ENCODE measurements at regions not wholly inside any gene's neighbourhood (a gene's known extent, or its start where the extent isn't known, plus 50 kb on each side); places are given as distances from the start of the nearest gene placed in this dataset.
"Not testable (repeated sequence)": the region's sequence is repeated elsewhere in the genome, so short reads cannot be mapped to it uniquely, and the experiment has no call there.

GRCh38 chr6:63509652-63510352 lies 62.5 kb upstream of the LOC128125822 start:
- Mint-ChIP-seq H3K4me3 (no peak overlapping the region), H3K4me1 (no peaks in the 10 kb centered on the region), H3K36me3 (no peaks in the 10 kb centered on the region), H3K9me3 (peaks cover 0 to 1% (median 0%) of the 10 kb centered on the region in 6 donors), H3K27ac (no peak overlapping the region), H3K27me3 (ENCODE audit: low read depth in 3 of 3) (peaks cover 2 to 5% (median 3%) of the 10 kb centered on the region in 3 donors)
- no peak for DNase-seq

GRCh38 chr6:63510353-63510686 lies 62.0 kb upstream of the LOC128125822 start:
- H3K4me1 Mint-ChIP-seq = no peaks in the 10 kb centered on the region
- no peak for DNase-seq
- peaks cover 0 to 1% (median 0%) of the 10 kb centered on the region in 6 donors for H3K9me3 Mint-ChIP-seq
- no peak overlapping the region for H3K27ac Mint-ChIP-seq
- peaks cover 2 to 5% (median 5%) of the 10 kb centered on the region in 3 donors for H3K27me3 Mint-ChIP-seq (ENCODE audit: low read depth in 3 of 3)
- no peak overlapping the region for H3K4me3 Mint-ChIP-seq
- H3K36me3 Mint-ChIP-seq = no peaks in the 10 kb centered on the region

- Mint-ChIP-seq H3K4me1 (no peaks in the 10 kb centered on the region), H3K9me3 (peaks cover 0 to 1% (median 0%) of the 10 kb centered on the region in 6 donors), H3K27me3 (ENCODE audit: low read depth in 3 of 3) (peaks cover 2 to 5% (median 5%) of the 10 kb centered on the region in 3 donors), H3K27ac (no peak overlapping the region), H3K36me3 (no peaks in the 10 kb centered on the region), H3K4me3 (no peak overlapping the region)
- no peak for DNase-seq
Measured at GRCh38 chr6:63510849-63511248, 61.4 kb upstream of the LOC128125822 start.

GRCh38 chr6:63514488-63515173 lies 57.6 kb upstream of the LOC128125822 start:
- no peaks in the 10 kb centered on the region for H3K36me3 Mint-ChIP-seq
- H3K27me3 Mint-ChIP-seq (ENCODE audit: low read depth in 3 of 3) = peaks cover 2 to 11% (median 5%) of the 10 kb centered on the region in 3 donors
- no peak overlapping the region for H3K27ac Mint-ChIP-seq
- no peak for DNase-seq
- no peaks in the 10 kb centered on the region for H3K4me1 Mint-ChIP-seq
- H3K4me3 Mint-ChIP-seq = no peak overlapping the region
- peaks cover 0 to 1% (median 0%) of the 10 kb centered on the region in 6 donors for H3K9me3 Mint-ChIP-seq

GRCh38 chr6:63515227-63515626 lies 57.1 kb upstream of the LOC128125822 start:
- not testable (repeated sequence) for H3K9me3 Mint-ChIP-seq, DNase-seq, H3K4me3 Mint-ChIP-seq, H3K36me3 Mint-ChIP-seq, H3K27ac Mint-ChIP-seq, H3K4me1 Mint-ChIP-seq
- peaks cover 2 to 11% (median 5%) of the 10 kb centered on the region in 3 donors for H3K27me3 Mint-ChIP-seq (ENCODE audit: low read depth in 3 of 3)

GRCh38 chr6:63516186-63516944 lies 55.9 kb upstream of the LOC128125822 start:
- H3K27ac Mint-ChIP-seq = no peak overlapping the region
- DNase-seq = no peak
- no peak overlapping the region for H3K4me3 Mint-ChIP-seq
- H3K27me3 Mint-ChIP-seq (ENCODE audit: low read depth in 3 of 3) = peaks cover 0 to 9% (median 5%) of the 10 kb centered on the region in 3 donors
- peaks cover 0 to 1% (median 0%) of the 10 kb centered on the region in 6 donors for H3K9me3 Mint-ChIP-seq
- H3K4me1 Mint-ChIP-seq = no peaks in the 10 kb centered on the region
- H3K36me3 Mint-ChIP-seq = no peaks in the 10 kb centered on the region

- no peaks in the 10 kb centered on the region for H3K4me1 Mint-ChIP-seq
- no peaks in the 10 kb centered on the region for H3K9me3 Mint-ChIP-seq
- peaks cover 2 to 9% (median 5%) of the 10 kb centered on the region in 3 donors for H3K27me3 Mint-ChIP-seq (ENCODE audit: low read depth in 3 of 3)
- H3K4me3 Mint-ChIP-seq = no peak overlapping the region
- DNase-seq = no peak
- H3K27ac Mint-ChIP-seq = no peak overlapping the region
- no peaks in the 10 kb centered on the region for H3K36me3 Mint-ChIP-seq
Measured at GRCh38 chr6:63517221-63517620, 55.1 kb upstream of the LOC128125822 start.

- Mint-ChIP-seq H3K27me3 (ENCODE audit: low read depth in 3 of 3) (peaks cover 2 to 7% (median 6%) of the 10 kb centered on the region in 3 donors), H3K4me3 (no peak overlapping the region), H3K4me1 (peaks cover 0 to 2% of the 10 kb centered on the region in 2 donors), H3K36me3 (no peaks in the 10 kb centered on the region), H3K27ac (no peak overlapping the region), H3K9me3 (no peaks in the 10 kb centered on the region)
- DNase-seq = no peak
Measured at GRCh38 chr6:63521475-63522210, 50.6 kb upstream of the LOC128125822 start.

All from immature natural killer cell (primary cell).